Right hindlimb (tissue), 1 donor: ENCODE measurements at regions not wholly inside any gene's neighbourhood (a gene's known extent, or its start where the extent isn't known, plus 50 kb on each side); places are given as distances from the start of the nearest gene placed in this dataset.

ENCODE experiments used
- DNase-seq: peaks from one replicate; pipeline ENCODE4 v3.0.0-alpha.2; 2018

- DNase-seq, result no peak
Measured at GRCh38 chr2:37809931-37810570, 115.0 kb upstream of the RMDN2 start.

GRCh38 chr2:37812414-37812813, 112.7 kb upstream of the RMDN2 start:
- no peak for DNase-seq

GRCh38 chr2:37812941-37813730, 112.0 kb upstream of the RMDN2 start:
- DNase-seq, result no peak

- no peak for DNase-seq
Measured at GRCh38 chr2:37816036-37816435, 109.1 kb upstream of the RMDN2 start.

- no peak for DNase-seq
Measured at GRCh38 chr2:37816686-37817085, 108.4 kb upstream of the RMDN2 start.

GRCh38 chr2:37819186-37819585, 105.9 kb upstream of the RMDN2 start:
- DNase-seq, result no peak

- DNase-seq, result no peak
Measured at GRCh38 chr2:37820471-37820986, 104.6 kb upstream of the RMDN2 start.

- DNase-seq, result no peak
Measured at GRCh38 chr2:37825586-37825985, 99.5 kb upstream of the RMDN2 start.

- DNase-seq, result no peak
Measured at GRCh38 chr2:37826611-37827010, 98.5 kb upstream of the RMDN2 start.

- DNase-seq, result no peak
Measured at GRCh38 chr2:37827455-37827854, 97.6 kb upstream of the RMDN2 start.

GRCh38 chr2:37827911-37828511, 97.1 kb upstream of the RMDN2 start:
- DNase-seq, result no peak

- no peak for DNase-seq
Measured at GRCh38 chr2:37829202-37829601, 95.9 kb upstream of the RMDN2 start.

GRCh38 chr2:37829616-37830395, 95.3 kb upstream of the RMDN2 start:
- no peak for DNase-seq

- no peak for DNase-seq
Measured at GRCh38 chr2:37830636-37831035, 94.5 kb upstream of the RMDN2 start.

GRCh38 chr2:37831081-37831780, 93.9 kb upstream of the RMDN2 start:
- DNase-seq, result no peak

- peak; percentile 86 for DNase-seq
Measured at GRCh38 chr2:37832590-37833197, 92.4 kb upstream of the RMDN2 start.

- DNase-seq, result no peak
Measured at GRCh38 chr2:37833423-37833822, 91.7 kb upstream of the RMDN2 start.

GRCh38 chr2:37836270-37836669, 88.8 kb upstream of the RMDN2 start:
- DNase-seq, result no peak

- DNase-seq, result no peak
Measured at GRCh38 chr2:37836711-37837110, 88.4 kb upstream of the RMDN2 start.

- no peak for DNase-seq
Measured at GRCh38 chr2:37837628-37838328, 87.3 kb upstream of the RMDN2 start.

GRCh38 chr2:37838541-37839167, 86.4 kb upstream of the RMDN2 start:
- DNase-seq, result no peak
